Neural progenitor cell (in vitro differentiated cells): ENCODE measurements at regions not wholly inside any gene's neighbourhood (a gene's known extent, or its start where the extent isn't known, plus 50 kb on each side); places are given as distances from the start of the nearest gene placed in this dataset.

Experiments used
- EZH2 ChIP-seq: fragments of 200-600 bp; sonication (generic); IDR thresholded peaks from 2 replicates; pipeline ENCODE4 v1.6.1; 2017; ENCODE audit warnings: antibody characterized with exemption, mild to moderate bottlenecking, moderate library complexity
- EZH2phosphoT487 ChIP-seq: fragments of 200-600 bp; sonication (generic); IDR thresholded peaks from 2 replicates; pipeline ENCODE4 v1.6.1; 2017; ENCODE audit warnings: antibody characterized with exemption
- TF ChIP-seq, protein P1 (sequence below): fragments of 200-600 bp; sonication (generic); IDR thresholded peaks from 2 replicates; pipeline ENCODE4 v1.5.1; 2017; ENCODE audit warnings: antibody characterized with exemption, mild to moderate bottlenecking

DNA sequence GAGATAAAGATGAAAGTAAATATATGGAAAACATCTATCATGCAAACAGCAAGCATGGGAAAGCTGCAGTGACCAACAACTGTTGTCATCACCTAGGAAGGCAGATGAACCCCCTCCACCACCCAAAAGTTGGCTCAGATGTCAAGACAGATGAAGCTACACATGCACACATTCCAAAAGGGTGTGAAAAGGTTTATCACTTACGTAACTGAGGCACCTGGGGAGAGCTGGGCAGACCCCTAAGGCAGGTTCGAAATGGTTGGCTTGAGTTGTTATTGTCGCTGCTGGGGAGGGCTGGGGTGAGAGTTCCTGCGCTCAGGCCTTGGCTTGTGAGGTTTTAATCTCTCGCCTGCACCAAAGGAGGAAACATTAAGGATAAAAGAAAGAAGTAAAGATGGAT is 355.1 kb upstream of the CHRM3 start:
- TF ChIP-seq, protein P1, sequence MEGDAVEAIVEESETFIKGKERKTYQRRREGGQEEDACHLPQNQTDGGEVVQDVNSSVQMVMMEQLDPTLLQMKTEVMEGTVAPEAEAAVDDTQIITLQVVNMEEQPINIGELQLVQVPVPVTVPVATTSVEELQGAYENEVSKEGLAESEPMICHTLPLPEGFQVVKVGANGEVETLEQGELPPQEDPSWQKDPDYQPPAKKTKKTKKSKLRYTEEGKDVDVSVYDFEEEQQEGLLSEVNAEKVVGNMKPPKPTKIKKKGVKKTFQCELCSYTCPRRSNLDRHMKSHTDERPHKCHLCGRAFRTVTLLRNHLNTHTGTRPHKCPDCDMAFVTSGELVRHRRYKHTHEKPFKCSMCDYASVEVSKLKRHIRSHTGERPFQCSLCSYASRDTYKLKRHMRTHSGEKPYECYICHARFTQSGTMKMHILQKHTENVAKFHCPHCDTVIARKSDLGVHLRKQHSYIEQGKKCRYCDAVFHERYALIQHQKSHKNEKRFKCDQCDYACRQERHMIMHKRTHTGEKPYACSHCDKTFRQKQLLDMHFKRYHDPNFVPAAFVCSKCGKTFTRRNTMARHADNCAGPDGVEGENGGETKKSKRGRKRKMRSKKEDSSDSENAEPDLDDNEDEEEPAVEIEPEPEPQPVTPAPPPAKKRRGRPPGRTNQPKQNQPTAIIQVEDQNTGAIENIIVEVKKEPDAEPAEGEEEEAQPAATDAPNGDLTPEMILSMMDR, result no peak
- TF ChIP-seq EZH2, result no peak
- TF ChIP-seq EZH2phosphoT487, result no peak
